ENCODE measurements at regions not wholly inside any gene's neighbourhood (a gene's known extent, or its start where the extent isn't known, plus 50 kb on each side); places are given as distances from the start of the nearest gene placed in this dataset.

GRCh38 chr6:44041461-44042260 lies 85.6 kb downstream of the MRPL14 start:
- TF ChIP-seq CTCF (IDR thresholded peaks at IDR 0.05; ENCODE audit: extremely low read depth, low read depth, low read length): no peak
- Histone ChIP-seq H3K4me1 (ENCODE audit: insufficient read depth, low read length) (peaks cover 48% of the 10 kb centered on the region), H3K4me2 (ENCODE audit: insufficient read depth, low read length) (peak overlapping the region; percentile 51)

GRCh38 chr6:44040786-44041185 lies 86.5 kb downstream of the MRPL14 start:
- TF ChIP-seq CTCF (IDR thresholded peaks at IDR 0.05; ENCODE audit: extremely low read depth, low read depth, low read length): no peak
- Histone ChIP-seq H2AFZ (ENCODE audit: low read length) (no peak overlapping the region), H3K4me2 (ENCODE audit: insufficient read depth, low read length) (no peak overlapping the region), H3K4me3 (ENCODE audit: insufficient read depth, low read length) (no peak overlapping the region), H3K79me2 (ENCODE audit: insufficient read depth, low read length) (no peaks in the 10 kb centered on the region), H3K27ac (ENCODE audit: low read depth, low read length) (peak overlapping the region; percentile 93), H4K20me1 (ENCODE audit: insufficient read depth, low read length) (no peaks in the 10 kb centered on the region), H3K27me3 (ENCODE audit: insufficient read depth, low read length) (no peaks in the 10 kb centered on the region), H3K9me3 (ENCODE audit: low read depth, low read length) (no peaks in the 10 kb centered on the region), H3K36me3 (ENCODE audit: insufficient read depth, low read length) (no peaks in the 10 kb centered on the region), H3K4me1 (ENCODE audit: insufficient read depth, low read length) (peaks cover 54% of the 10 kb centered on the region)
- DNase-seq (ENCODE audit: insufficient read length, low spot score, missing footprints): peak; percentile 35

More at GRCh38 chr6:44041461-44042260, 85.6 kb downstream of the MRPL14 start:
- peak overlapping the region; percentile 93 for H3K27ac ChIP-seq (ENCODE audit: low read depth, low read length)
- H3K36me3 ChIP-seq (ENCODE audit: insufficient read depth, low read length): no peaks in the 10 kb centered on the region
- H4K20me1 ChIP-seq (ENCODE audit: insufficient read depth, low read length): no peaks in the 10 kb centered on the region
- H3K9me3 ChIP-seq (ENCODE audit: low read depth, low read length): no peaks in the 10 kb centered on the region
- peak; percentile 96 for DNase-seq (ENCODE audit: insufficient read length, low spot score, missing footprints)
- H3K27me3 ChIP-seq (ENCODE audit: insufficient read depth, low read length): no peaks in the 10 kb centered on the region
- H2AFZ ChIP-seq (ENCODE audit: low read length): no peak overlapping the region
- H3K79me2 ChIP-seq (ENCODE audit: insufficient read depth, low read length): no peaks in the 10 kb centered on the region
- no peak overlapping the region for H3K4me3 ChIP-seq (ENCODE audit: insufficient read depth, low read length)

- H3K79me2 ChIP-seq (ENCODE audit: insufficient read depth, low read length): no peaks in the 10 kb centered on the region
- H3K36me3 ChIP-seq (ENCODE audit: insufficient read depth, low read length): no peaks in the 10 kb centered on the region
- no peak overlapping the region for H3K4me3 ChIP-seq (ENCODE audit: insufficient read depth, low read length)
- H3K9me3 ChIP-seq (ENCODE audit: low read depth, low read length): no peaks in the 10 kb centered on the region
- peak overlapping the region; percentile 93 for H3K27ac ChIP-seq (ENCODE audit: low read depth, low read length)
- H3K27me3 ChIP-seq (ENCODE audit: insufficient read depth, low read length): no peaks in the 10 kb centered on the region
- no peak overlapping the region for H3K4me2 ChIP-seq (ENCODE audit: insufficient read depth, low read length)
- no peak for TF ChIP-seq CTCF (IDR thresholded peaks at IDR 0.05; ENCODE audit: extremely low read depth, low read depth, low read length)
- H3K4me1 ChIP-seq (ENCODE audit: insufficient read depth, low read length): peaks cover 56% of the 10 kb centered on the region
- H2AFZ ChIP-seq (ENCODE audit: low read length): no peak overlapping the region
- no peaks in the 10 kb centered on the region for H4K20me1 ChIP-seq (ENCODE audit: insufficient read depth, low read length)
- DNase-seq (ENCODE audit: insufficient read length, low spot score, missing footprints): no peak
These were observed 87.4 kb downstream of the MRPL14 start for GRCh38 chr6:44039839-44040350.

GRCh38 chr6:44039191-44039719 lies 88.0 kb downstream of the MRPL14 start:
- Histone ChIP-seq H3K4me2 (ENCODE audit: insufficient read depth, low read length) (no peak overlapping the region), H4K20me1 (ENCODE audit: insufficient read depth, low read length) (no peaks in the 10 kb centered on the region), H3K79me2 (ENCODE audit: insufficient read depth, low read length) (no peaks in the 10 kb centered on the region), H3K27ac (ENCODE audit: low read depth, low read length) (no peak overlapping the region), H2AFZ (ENCODE audit: low read length) (no peak overlapping the region), H3K36me3 (ENCODE audit: insufficient read depth, low read length) (no peaks in the 10 kb centered on the region), H3K27me3 (ENCODE audit: insufficient read depth, low read length) (no peaks in the 10 kb centered on the region), H3K9me3 (ENCODE audit: low read depth, low read length) (no peaks in the 10 kb centered on the region), H3K4me1 (ENCODE audit: insufficient read depth, low read length) (peaks cover 60% of the 10 kb centered on the region), H3K4me3 (ENCODE audit: insufficient read depth, low read length) (no peak overlapping the region)
- TF ChIP-seq CTCF (IDR thresholded peaks at IDR 0.05; ENCODE audit: extremely low read depth, low read depth, low read length): no peak
- no peak for DNase-seq (ENCODE audit: insufficient read length, low spot score, missing footprints)

All from osteoblast (primary cell).